GM19025 (cell line): ENCODE measurements at regions not wholly inside any gene's neighbourhood (a gene's known extent, or its start where the extent isn't known, plus 50 kb on each side); places are given as distances from the start of the nearest gene placed in this dataset.

ENCODE experiments used
- ATAC-seq: cut with Tn5 transposase; IDR thresholded peaks from one replicate; pipeline ENCODE4 v1.9.1; 2021; ENCODE audit warnings: mild to moderate bottlenecking, low read depth, moderate library complexity; ENCODE audit not compliant: unreplicated experiment

DNA sequence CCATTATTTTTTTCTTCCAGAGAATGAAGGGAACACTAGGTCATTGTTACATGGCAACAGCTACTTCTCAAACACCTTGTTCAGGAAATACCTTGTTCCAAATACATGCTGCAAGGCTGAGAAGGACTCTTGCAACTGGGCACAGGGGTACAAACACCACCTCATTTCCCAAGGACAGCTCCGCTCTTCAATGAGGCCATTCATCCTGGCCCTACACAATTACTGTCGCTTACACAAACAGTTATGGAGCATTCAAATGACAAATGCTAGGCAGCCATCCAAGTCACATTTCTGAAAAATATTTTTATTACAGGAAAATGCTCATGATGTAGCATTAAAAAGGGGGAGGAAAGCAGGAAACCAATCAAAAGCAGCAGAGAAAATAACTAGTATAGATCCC is 611.9 kb downstream of the DHX35 start:
- no peak for ATAC-seq

DNA sequence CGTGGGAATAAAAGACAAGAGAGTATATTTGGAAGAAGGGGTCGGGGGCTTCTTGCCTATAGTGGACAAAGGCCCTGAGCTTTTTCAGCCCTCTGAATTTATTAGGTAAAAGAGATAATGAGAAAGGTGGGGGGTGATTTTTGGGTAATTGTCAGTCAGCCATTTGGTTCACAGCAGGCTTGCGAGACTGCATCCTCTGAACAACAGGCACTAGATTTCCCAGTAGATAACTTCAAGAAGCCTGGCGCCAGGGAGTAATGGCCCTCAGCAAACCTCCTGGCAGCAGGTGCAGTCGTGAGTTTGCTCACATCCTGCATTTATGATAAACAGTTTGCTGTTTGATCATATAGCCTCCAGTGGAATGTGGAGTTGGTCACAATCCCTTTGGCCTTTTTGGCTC is 609.0 kb downstream of the DHX35 start:
- ATAC-seq: no peak

DNA sequence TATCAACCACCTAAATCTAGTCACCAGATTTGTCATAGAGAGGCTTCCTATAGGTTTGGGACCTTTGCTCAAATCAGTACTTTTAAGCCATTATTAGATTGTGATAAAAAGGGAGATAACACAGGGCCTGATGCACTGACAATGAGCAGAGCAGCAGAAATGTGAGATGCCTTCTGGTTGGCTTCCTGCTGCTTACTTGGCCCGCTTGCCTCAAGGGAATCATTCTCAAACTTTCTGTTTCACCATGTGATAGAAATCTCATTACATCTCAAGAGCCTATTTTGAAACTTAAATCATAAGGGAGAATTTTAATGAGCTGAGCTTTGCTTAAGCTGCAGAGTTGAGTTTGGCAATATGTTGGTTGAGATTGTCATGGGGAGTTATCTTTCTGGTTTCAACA is 606.0 kb downstream of the DHX35 start:
- peak; percentile 63 for ATAC-seq

GRCh38 chr20:39563349-39563748 is 601.2 kb downstream of the DHX35 start:
- ATAC-seq: peak; percentile 62

GRCh38 chr20:39554341-39554740 is 592.2 kb downstream of the DHX35 start:
- no peak for ATAC-seq

DNA sequence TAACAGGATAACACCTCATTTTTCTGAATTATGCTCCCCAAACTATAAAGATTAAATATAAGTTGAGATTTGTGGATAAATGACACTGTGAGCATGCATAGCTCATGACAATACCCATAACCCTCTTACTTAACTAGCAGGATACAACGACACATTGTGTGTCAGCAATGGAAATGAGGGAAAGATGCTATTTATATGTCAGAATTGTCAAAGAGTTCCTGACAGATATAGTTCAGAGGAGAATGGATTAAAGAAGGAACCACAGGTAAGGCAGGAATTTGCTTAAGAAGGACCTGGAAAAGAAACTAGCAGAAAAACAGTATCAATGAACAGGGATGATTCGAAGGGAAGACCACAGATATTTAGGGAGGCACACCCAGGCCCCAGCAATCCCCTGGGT is 591.0 kb downstream of the DHX35 start:
- no peak for ATAC-seq

GRCh38 chr20:39549733-39550132 is 587.6 kb downstream of the DHX35 start:
- ATAC-seq: no peak

- ATAC-seq: no peak
Observed at GRCh38 chr20:39547546-39548408, 585.6 kb downstream of the DHX35 start.

DNA sequence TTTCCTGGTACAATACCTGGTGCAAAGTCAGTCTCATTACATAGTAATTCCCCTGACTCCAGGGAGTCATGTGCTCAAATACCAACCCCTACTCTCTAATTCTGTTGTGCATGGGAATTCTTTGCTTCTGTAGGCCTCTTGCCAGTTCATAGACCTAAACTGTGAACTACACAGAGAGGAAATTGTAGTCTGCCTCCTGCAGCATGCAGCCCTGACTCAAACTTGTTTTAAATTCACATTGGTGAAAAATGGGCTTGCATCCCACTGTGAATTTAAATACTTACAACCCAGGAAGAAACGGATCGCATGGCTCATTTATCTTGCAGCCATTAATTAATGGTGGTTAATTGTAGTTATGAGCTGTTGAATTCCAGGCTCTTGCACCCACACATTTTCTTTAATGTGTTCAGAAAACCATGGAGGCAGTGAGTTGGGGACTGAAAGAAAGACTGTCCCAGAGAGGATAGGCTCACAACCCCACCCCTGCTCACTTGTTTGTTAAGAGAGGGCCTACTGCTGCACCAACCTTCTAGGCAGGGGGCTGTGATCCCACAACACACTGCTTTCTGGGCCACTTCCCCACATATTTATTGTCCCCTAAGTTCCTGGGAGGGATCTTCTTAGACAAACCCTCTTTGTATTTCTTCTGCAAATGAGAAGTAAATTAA is 579.1 kb downstream of the DHX35 start:
- no peak for ATAC-seq

DNA sequence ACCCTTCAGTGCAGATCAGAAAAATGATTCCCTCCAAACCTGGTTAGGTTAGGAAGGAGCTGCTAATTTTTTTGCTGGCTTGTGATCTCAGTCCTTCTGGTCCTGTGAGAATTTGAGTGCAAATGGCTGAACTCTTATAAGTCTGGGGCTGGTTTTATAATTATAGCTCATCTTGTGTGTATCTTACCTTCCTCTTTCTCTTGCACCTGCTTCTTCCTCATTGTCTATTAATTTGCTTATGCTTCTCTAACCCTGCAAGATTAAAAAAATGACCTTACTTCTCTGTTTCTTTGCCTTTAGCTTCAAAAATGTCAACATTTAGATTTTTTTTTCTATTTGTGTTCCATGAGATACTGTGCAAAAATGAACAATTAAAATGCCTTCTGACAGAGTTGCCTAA is 576.2 kb downstream of the DHX35 start:
- no peak for ATAC-seq

DNA sequence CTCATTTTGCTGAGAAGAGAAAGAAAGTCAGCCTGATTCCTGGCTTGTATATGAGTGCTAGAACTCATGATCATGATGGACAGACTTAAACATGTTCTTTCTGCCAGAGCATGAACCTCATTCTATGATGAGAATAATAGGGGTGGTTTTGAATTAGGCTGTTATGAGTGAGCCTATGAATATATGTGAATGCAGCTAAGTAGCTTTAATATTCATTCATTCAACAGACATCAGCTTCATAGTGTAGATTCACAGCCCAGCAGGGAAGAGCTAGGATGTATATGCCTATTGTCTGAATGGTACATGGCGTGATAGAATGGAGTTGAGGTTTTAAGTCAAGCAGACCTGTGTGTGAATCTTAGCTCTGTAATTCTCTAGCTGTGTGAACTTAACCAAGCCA is 573.2 kb downstream of the DHX35 start:
- ATAC-seq: no peak

DNA sequence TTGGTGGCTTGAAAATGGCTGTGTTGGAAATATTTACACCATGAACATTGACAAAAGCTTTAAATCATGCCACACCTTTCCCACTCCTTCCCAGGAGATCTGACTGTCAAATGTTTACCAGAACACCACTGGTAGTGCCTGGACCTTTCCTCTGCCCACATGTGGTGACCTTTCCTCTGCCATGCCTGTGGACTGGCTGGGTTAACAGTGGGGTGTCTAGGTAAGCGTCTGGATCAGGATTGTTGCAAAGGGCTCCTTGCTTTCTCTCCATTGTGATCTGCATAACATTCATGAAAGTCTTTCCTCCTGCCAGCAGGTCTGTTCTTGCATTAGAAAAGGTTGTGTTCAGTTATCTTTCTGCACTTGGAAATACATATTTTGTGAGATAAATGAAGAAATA is 572.7 kb downstream of the DHX35 start:
- no peak for ATAC-seq

DNA sequence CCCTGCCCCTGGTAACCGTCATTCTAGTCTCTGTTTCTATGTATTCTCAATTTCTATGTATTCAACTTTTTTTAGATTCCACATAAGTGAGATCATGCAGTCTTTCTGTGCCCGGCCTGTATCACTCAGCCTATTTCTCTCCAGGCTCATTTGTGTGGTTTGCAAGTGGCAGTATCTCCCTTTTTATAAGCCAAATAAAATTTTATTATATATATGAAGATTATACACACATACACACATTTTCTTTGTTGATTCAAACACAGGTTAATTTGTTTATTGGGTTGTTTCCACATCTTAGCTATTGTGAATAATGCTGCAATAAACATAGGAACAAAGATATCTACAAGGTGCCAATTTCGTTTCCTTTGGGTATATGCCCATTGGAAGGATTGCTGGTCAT is 571.7 kb downstream of the DHX35 start:
- ATAC-seq: no peak

GRCh38 chr20:39532205-39532604 is 570.1 kb downstream of the DHX35 start:
- no peak for ATAC-seq

DNA sequence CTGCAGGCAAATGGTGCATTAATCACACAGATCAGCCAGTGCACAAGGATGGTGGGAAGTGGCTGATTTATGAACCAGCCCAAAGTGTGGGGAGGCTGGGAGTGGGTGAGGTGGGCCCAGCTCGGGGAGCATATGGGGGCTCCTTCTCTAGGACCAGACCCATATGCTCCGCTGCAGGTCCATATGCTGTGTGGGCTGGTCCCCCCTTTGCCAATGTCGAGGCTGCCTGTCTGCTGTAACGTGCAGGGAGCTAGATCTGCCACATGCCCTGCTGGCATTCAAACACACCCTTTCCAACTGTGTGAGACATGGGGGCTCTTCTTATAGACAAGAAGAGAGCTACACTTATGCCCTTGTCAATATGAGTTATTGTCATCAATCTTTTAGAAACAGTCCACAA is 566.3 kb downstream of the DHX35 start:
- ATAC-seq: no peak

DNA sequence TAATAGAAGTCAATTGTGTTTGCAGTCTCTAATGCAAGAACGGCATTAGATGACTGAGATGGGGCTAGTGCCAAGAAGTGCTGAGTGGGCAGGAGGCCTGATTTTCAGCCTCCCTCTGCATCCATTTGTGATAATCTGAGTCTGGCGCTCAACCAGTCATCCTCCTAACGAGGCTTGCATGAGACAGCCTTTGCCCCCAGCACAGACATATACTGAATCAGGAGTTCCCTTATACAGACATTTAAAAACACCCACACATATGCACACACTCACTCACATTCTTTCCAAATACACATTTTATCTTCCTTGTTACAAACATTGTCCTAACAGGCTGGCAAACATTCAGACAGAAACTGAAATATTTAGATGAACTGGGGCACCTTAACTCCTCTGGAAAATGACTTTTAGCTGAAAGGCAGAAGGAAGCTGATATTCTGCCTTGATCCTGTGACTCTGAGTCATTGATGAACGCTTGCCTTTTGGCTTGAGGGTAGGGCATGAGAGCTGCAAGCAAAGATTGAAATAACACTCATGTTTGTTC is 562.3 kb downstream of the DHX35 start:
- no peak for ATAC-seq

- ATAC-seq: no peak
Observed at GRCh38 chr20:39523405-39523804, 561.3 kb downstream of the DHX35 start.

- ATAC-seq: no peak
Observed at GRCh38 chr20:39518654-39519053, 556.5 kb downstream of the DHX35 start.

DNA sequence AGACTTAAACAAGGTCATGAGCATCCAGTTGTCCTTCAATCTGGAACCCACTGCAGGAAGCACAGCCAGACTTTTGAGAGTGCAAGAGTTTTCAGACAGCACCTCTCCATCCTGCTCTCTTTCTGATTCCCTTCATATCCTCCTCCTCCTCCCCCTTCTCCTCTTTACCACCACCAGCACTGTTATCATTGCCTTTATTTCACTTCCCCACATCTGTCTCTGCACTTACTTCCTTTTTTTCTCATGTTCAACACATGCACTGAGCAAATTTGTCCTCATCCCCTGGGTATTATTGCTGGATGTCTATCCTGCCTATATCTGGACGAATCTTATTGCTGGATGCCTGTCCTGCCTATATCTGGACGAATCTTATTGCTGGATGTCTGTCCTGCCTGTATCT is 554.8 kb downstream of the DHX35 start:
- ATAC-seq: no peak

DNA sequence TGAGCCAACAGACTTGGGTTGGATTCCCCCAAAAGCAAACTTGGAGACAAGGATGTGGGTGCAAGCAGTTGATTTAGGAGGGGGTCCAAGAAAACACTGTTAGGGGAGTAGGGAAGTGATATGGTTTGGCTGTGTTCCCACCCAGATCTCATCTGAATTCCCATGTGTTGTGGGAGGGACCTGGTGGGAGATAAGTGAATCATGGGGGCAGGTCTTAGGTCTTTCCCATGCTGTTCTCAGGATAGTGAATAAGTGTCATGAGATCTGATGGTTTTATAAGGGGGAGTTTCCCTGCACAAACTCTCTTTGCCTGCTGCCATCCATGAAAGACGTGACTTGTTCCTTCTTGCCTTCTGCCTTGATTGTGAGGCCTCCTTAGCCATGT is 542.6 kb downstream of the DHX35 start:
- no peak for ATAC-seq

DNA sequence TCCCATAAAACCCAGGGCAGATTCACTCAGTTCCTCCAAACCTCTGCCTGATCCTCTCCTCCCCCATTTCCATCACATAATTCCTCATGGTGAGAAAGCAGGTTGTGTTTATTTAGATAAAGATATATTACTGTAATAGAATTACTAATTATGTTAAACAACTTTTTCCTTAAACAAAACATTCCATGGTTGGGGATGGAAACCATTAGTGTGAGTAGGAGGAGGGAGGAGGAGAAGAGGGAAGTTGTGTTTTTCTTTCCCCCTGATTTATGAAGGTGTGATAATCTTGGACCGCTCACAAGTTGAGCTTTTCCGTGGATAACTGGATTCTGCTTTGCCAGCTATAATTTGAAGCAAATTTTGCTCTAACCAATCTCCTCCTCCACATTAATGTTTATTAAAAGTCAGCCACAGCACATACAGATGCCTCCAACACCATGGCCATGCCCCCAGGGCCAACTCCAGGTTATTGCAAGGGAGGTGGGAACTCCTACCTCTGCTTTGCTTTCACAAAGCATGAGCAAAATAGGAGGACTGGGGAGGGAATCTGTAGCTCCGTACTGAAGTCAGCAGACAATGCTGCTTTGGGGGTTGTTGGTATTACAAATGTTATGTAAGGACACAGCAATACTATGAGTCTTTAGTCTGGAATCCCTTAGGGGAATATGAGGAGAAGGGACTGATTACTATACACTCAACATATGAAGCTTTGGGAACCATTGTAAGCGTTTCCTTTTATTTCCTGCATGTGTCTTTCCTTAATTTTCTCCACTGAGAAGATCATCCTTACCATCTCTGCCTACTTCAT is 542.0 kb downstream of the DHX35 start:
- no peak for ATAC-seq
